ENCODE measurements at regions not wholly inside any gene's neighbourhood (a gene's known extent, or its start where the extent isn't known, plus 50 kb on each side); places are given as distances from the start of the nearest gene placed in this dataset.

DNA sequence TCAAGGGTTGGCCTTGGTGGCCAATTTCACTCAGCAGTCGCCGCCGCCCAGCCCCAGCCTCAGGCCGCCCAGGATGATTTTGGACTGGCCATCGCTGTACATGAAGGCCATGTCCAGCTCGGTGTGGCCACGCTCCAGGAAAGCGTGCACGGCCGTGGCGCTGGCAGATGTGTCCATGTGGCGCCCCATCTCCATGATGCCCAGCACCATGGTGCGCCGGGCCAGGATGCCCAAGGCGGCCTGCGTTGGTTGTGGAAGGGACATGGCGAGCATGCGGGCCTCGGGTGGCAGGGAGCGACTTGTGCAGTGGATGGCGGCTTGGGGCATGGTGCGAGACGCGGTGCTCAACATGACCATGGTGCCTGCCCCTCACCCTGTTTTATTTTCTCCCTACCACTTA is 55.4 kb downstream of the ZCCHC12 start:
- no peak overlapping the region for H3K9ac ChIP-seq (ENCODE audit: insufficient read depth, low read depth, low read length)
- BruUV-seq (replicated peaks) = no TSS peak
- peaks cover under 1% of the 10 kb centered on the region; the same call in 1 of the 2 replicates for H3K4me1 ChIP-seq (ENCODE audit: insufficient read depth, low read length)
- TF ChIP-seq SYNCRIP (IDR thresholded peaks at IDR 0.05; ENCODE audit: insufficient read depth, low read depth, low read length) (no peak), NR1H2 (CRISPR knock-in tag; IDR thresholded peaks at IDR 0.05; ENCODE audit: borderline replicate concordance, low read depth) (no peak), ZFP82 (CRISPR knock-in tag; IDR thresholded peaks at IDR 0.05; ENCODE audit: borderline replicate concordance) (no peak), ZNF44 (CRISPR knock-in tag; IDR thresholded peaks at IDR 0.05) (no peak), ZNF737 (CRISPR knock-in tag; IDR thresholded peaks at IDR 0.05; ENCODE audit: borderline replicate concordance) (no peak), RAD51 (IDR thresholded peaks at IDR 0.05; ENCODE audit: borderline replicate concordance) (no peak), SCMH1 (CRISPR knock-in tag; IDR thresholded peaks at IDR 0.05; ENCODE audit: borderline replicate concordance) (no peak)
- TF ChIP-seq, protein P1, sequence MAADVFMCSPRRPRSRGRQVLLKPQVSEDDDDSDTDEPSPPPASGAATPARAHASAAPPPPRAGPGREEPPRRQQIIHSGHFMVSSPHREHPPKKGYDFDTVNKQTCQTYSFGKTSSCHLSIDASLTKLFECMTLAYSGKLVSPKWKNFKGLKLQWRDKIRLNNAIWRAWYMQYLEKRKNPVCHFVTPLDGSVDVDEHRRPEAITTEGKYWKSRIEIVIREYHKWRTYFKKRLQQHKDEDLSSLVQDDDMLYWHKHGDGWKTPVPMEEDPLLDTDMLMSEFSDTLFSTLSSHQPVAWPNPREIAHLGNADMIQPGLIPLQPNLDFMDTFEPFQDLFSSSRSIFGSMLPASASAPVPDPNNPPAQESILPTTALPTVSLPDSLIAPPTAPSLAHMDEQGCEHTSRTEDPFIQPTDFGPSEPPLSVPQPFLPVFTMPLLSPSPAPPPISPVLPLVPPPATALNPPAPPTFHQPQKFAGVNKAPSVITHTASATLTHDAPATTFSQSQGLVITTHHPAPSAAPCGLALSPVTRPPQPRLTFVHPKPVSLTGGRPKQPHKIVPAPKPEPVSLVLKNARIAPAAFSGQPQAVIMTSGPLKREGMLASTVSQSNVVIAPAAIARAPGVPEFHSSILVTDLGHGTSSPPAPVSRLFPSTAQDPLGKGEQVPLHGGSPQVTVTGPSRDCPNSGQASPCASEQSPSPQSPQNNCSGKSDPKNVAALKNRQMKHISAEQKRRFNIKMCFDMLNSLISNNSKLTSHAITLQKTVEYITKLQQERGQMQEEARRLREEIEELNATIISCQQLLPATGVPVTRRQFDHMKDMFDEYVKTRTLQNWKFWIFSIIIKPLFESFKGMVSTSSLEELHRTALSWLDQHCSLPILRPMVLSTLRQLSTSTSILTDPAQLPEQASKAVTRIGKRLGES (CRISPR knock-in tag; IDR thresholded peaks at IDR 0.05; ENCODE audit: borderline replicate concordance) = no peak
- H3K4me3 ChIP-seq (replicated peaks in 1 of 3; ENCODE audit: insufficient read depth in 1 of 3, low read depth in 2 of 3, low read length in 3 of 3) = no peak overlapping the region
- no peaks in the 10 kb centered on the region for H4K20me1 ChIP-seq (ENCODE audit: insufficient read depth, low read length)
- in situ Hi-C loops (cut with HindIII; ENCODE audit: extremely low pct_ligation_motif_present, low pct_unique_long_range_greater_than_20kb) = no loop called here
- H2AFZ ChIP-seq (ENCODE audit: low read length) = no peak overlapping the region
- no peak for FAIRE-seq
- no peak overlapping the region for H3K4me2 ChIP-seq (ENCODE audit: low read depth, low read length)
- no peaks in the 10 kb centered on the region for H3K79me2 ChIP-seq (ENCODE audit: insufficient read depth, low read length)
- 100% methylated on average over 4 of the region's 24 CpGs for WGBS (ENCODE audit: low lambda C conversion rate)
- H3K27me3 ChIP-seq (ENCODE audit: control insufficient read depth in 1 of 2, insufficient read depth in 2 of 2, low read length in 2 of 2) = no peaks in the 10 kb centered on the region
- no peaks in the 10 kb centered on the region for H3K36me3 ChIP-seq (replicated peaks in 1 of 2; ENCODE audit: control insufficient read depth in 1 of 2, insufficient read depth in 2 of 2, low read length in 2 of 2)
- POLR2A ChIA-PET = no interaction called here
- intact Hi-C loops (cut with micrococcal nuclease; ENCODE audit: unreplicated experiment) = no loop called here
- CTCF ChIA-PET (ENCODE audit: low intra/inter-chr PET ratio, low total read pairs) = no interaction called here
- no peak for DNase-seq (ENCODE audit: low spot score)
- ATAC-seq = no peak
- no peaks in the 10 kb centered on the region for H3K9me3 ChIP-seq (ENCODE audit: low read length)
- H3K27ac ChIP-seq (ENCODE audit: extremely low read length, insufficient read depth, low read length) = no peak overlapping the region
